ENCODE measurements at regions not wholly inside any gene's neighbourhood (a gene's known extent, or its start where the extent isn't known, plus 50 kb on each side); places are given as distances from the start of the nearest gene placed in this dataset.

DNA sequence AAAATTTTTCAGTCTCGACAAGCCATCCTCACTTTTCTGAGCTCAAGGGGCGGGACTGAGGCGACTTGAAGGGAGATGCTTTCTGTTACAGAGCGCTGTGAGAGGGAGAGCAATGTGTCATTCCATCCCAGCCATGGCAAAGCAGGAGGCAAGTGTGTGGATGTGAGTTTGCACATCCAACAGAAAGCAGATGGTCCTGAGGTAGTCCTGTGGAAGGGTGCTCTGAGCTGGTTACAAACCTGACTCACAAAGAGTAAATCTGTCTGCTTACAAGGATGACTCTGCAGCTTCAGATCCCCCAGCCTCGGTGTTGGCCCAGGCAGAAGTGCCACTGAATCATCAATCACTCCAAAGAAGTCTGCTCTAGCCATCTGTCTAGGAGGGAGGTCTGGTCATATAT lies 482.0 kb upstream of the DCC start:
- DNase-seq (ENCODE audit: insufficient read length, low spot score) (no peak), FAIRE-seq (no peak)

DNA sequence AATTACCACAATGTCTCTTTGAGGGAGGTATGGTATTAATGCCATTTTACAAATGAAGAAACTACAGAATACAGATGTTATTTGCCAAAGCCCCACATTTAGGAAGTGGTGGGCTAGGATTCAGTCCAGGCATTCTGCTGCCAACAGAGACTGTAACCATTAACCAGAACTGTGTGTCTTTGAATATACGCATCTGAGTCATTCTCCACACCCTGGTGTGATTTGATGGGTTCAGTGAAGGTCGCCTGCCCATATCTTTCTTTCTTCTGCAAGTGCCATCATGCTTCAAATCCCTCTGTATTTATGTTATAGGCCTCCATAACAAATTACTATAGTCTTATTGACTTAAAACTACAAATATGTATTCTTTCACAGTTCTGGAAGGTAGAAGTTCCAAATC lies 479.0 kb upstream of the DCC start:
- no peak for DNase-seq (ENCODE audit: insufficient read length, low spot score)
- TF ChIP-seq, protein P1, sequence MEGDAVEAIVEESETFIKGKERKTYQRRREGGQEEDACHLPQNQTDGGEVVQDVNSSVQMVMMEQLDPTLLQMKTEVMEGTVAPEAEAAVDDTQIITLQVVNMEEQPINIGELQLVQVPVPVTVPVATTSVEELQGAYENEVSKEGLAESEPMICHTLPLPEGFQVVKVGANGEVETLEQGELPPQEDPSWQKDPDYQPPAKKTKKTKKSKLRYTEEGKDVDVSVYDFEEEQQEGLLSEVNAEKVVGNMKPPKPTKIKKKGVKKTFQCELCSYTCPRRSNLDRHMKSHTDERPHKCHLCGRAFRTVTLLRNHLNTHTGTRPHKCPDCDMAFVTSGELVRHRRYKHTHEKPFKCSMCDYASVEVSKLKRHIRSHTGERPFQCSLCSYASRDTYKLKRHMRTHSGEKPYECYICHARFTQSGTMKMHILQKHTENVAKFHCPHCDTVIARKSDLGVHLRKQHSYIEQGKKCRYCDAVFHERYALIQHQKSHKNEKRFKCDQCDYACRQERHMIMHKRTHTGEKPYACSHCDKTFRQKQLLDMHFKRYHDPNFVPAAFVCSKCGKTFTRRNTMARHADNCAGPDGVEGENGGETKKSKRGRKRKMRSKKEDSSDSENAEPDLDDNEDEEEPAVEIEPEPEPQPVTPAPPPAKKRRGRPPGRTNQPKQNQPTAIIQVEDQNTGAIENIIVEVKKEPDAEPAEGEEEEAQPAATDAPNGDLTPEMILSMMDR (IDR thresholded peaks at IDR 0.05; ENCODE audit: insufficient read depth, missing control alignments), result no peak
- no peak for FAIRE-seq

More for the DNA sequence above, 482.0 kb upstream of the DCC start:
- TF ChIP-seq, protein P1 (IDR thresholded peaks at IDR 0.05; ENCODE audit: insufficient read depth, missing control alignments), result no peak

DNA sequence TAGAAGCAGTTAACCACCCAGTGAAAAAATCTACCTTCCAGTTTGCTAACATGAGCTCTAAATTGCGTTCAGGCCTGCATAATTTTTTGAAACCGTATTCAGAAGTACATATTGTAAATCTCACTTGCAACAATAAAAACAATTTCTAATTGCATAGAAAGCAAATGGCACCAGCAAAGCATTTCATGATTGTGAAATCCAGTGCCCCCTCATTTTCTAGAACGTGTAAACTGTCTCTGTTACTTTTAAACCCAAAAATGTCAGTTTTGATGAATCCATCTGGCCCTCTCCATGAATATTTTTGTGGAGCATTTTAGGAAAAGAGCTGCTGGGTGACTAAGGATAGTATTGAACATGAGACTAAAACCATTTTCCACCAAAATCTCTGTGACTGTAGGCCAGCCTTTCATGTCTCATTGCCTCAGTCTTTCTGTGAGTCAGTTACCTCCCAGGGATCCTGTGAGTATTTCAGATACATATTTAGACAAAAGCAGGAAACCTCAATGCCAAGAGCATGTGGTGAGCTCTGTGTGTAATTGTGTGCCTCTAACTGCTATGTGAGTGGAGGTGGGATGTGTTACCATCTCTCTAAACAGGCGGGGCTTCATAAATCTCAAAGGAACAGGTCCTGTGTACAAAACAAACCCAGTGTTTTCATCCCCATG lies 477.8 kb upstream of the DCC start:
- no peak for FAIRE-seq
- no peak for DNase-seq (ENCODE audit: insufficient read length, low spot score)
- TF ChIP-seq, protein P1 (IDR thresholded peaks at IDR 0.05; ENCODE audit: insufficient read depth, missing control alignments), result no peak

DNA sequence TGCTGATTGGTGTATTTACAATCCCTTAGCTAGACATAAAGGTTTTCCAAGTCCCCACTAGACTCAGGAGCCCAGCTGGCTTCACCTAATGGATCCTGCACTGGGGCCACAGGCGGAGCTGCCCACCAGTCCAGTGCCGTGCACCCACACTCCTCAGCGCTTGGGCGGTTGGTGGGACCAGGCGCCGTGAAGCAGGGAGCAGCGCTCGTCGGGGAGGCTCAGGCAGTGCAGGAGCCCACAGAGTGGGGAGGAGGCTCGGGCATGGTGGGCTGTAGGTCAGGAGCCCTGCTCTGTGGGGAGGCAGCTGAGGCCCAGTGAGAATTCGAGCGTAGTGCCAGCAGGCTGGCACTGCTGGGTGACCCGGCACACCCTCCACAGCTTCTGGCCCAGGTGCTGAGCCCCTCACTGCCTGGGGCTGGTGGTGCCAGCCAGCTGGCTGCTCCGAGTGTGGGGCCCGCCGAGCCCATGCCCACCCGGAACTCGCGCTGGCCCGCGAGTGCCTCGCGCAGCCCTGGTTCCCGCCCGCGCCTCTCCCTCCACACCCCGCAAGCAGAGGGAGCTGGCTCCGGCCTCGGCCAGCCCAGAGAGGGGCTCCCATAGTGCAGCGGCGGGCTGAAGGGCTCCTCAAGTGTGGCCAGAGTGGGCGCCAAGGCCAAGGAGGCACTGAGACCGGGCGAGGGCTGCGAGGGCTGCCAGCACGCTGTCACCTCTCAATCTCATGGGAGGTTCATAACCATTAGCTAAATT lies 475.6 kb upstream of the DCC start:
- FAIRE-seq, result no peak
- DNase-seq (ENCODE audit: insufficient read length, low spot score), result no peak
- TF ChIP-seq, protein P1 (IDR thresholded peaks at IDR 0.05; ENCODE audit: insufficient read depth, missing control alignments), result no peak

DNA sequence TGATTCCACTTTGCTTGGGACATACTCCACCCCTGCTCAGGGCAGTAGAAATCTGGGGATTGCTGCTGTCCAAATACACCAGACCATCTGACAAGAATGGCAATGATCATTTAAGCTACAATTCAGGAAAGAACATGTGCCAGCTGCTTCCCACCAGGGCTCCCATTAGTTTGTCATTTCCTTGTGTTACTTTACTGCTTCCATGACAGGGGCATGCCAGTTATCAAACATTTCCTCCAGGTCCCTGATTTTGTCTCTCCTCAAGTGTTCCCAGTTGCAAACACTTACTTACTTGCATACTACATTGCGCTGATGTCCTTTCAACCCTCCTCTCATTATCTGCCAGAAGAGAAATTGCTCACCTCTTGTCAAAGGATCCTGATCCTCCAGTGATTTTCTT lies 474.5 kb upstream of the DCC start:
- DNase-seq (ENCODE audit: insufficient read length, low spot score) (no peak), FAIRE-seq (no peak)
- TF ChIP-seq, protein P1 (IDR thresholded peaks at IDR 0.05; ENCODE audit: insufficient read depth, missing control alignments), result no peak

DNA sequence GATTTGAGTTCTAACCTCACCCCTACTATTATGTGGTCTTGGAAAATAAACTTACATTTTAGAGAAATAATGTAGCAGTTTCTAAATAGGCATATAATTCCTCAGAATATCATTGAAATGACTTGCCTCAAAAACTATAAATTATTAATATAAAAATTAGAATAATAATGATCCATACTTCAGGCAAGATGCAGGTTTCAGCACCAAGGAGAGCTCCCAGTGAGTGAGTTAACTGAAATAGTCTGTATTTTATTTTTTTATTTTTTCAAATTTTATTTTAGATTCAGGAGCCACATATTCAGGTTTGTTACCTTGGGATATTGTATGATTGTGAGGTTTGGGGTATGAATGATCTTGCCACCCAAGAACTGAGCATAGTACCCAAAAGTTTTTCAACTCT lies 472.2 kb upstream of the DCC start:
- FAIRE-seq (no peak), DNase-seq (ENCODE audit: insufficient read length, low spot score) (no peak)
- TF ChIP-seq, protein P1 (IDR thresholded peaks at IDR 0.05; ENCODE audit: insufficient read depth, missing control alignments), result no peak

DNA sequence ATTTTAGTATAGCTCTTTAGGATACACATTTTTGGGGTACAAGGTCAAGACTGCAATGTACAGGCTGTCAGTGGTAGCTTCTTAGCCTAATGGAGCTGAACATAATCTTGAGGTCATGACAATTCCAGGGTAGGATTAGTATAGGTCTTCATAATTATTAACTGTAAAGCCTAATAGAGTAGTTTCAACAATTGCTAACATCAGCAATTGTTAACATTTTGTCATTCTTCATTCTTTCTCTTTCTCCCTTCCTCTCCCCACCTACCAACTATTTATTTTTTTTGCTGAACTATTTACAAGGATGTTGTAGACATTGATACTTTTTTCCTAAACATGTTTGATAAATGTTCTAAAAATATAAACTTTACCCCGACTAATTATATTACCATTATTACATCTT lies 461.3 kb upstream of the DCC start:
- DNase-seq (ENCODE audit: insufficient read length, low spot score) (no peak), FAIRE-seq (no peak)
- TF ChIP-seq, protein P1 (IDR thresholded peaks at IDR 0.05; ENCODE audit: insufficient read depth, missing control alignments), result no peak

Data from D721Med (cell line).